AG20443 (cell line): ENCODE measurements at regions not wholly inside any gene's neighbourhood (a gene's known extent, or its start where the extent isn't known, plus 50 kb on each side); places are given as distances from the start of the nearest gene placed in this dataset.

Experiments
- DNase-seq: peaks from one replicate; pipeline ENCODE4 v3.0.0; 2012; ENCODE audit warnings: low spot score, mixed read lengths

GRCh38 chr5:38643616-38644015 lies 87.2 kb upstream of the LIFR start:
- no peak for DNase-seq

GRCh38 chr5:38645508-38645907 lies 89.1 kb upstream of the LIFR start:
- no peak for DNase-seq

- DNase-seq = no peak
These were observed 92.4 kb upstream of the LIFR start for GRCh38 chr5:38648703-38649291.

- DNase-seq = no peak
These were observed 94.1 kb upstream of the LIFR start for GRCh38 chr5:38650540-38650939.

- DNase-seq = no peak
These were observed 94.5 kb upstream of the LIFR start for GRCh38 chr5:38650946-38651345.

GRCh38 chr5:38651806-38652205 lies 95.4 kb upstream of the LIFR start:
- DNase-seq = no peak

- no peak for DNase-seq
These were observed 96.9 kb upstream of the LIFR start for GRCh38 chr5:38653389-38653788.

GRCh38 chr5:38655691-38656090 lies 99.2 kb upstream of the LIFR start:
- no peak for DNase-seq

- no peak for DNase-seq
These were observed 100.1 kb upstream of the LIFR start for GRCh38 chr5:38656568-38656967.

- DNase-seq = no peak
These were observed 100.6 kb upstream of the LIFR start for GRCh38 chr5:38657020-38657419.

- DNase-seq = no peak
These were observed 103.8 kb upstream of the LIFR start for GRCh38 chr5:38660194-38660668.

- DNase-seq = no peak
These were observed 105.6 kb upstream of the LIFR start for GRCh38 chr5:38662090-38662489.

- no peak for DNase-seq
These were observed 106.8 kb upstream of the LIFR start for GRCh38 chr5:38663249-38663648.

GRCh38 chr5:38666668-38667498 lies 110.4 kb upstream of the LIFR start:
- peak; percentile 55 for DNase-seq

GRCh38 chr5:38667499-38667776 lies 111.0 kb upstream of the LIFR start:
- DNase-seq = no peak

- DNase-seq = no peak
These were observed 113.0 kb upstream of the LIFR start for GRCh38 chr5:38669361-38669880.

- DNase-seq = no peak
These were observed 113.6 kb upstream of the LIFR start for GRCh38 chr5:38670066-38670465.

- DNase-seq = peak; percentile 17
These were observed 114.4 kb upstream of the LIFR start for GRCh38 chr5:38670878-38671277.

- DNase-seq = no peak
These were observed 115.8 kb upstream of the LIFR start for GRCh38 chr5:38672059-38672788.

- no peak for DNase-seq
These were observed 117.2 kb upstream of the LIFR start for GRCh38 chr5:38673671-38674071.

- no peak for DNase-seq
These were observed 119.0 kb upstream of the LIFR start for GRCh38 chr5:38675443-38675842.

GRCh38 chr5:38677636-38678035 lies 121.2 kb upstream of the LIFR start:
- DNase-seq = no peak

- no peak for DNase-seq
These were observed 121.6 kb upstream of the LIFR start for GRCh38 chr5:38678076-38678475.
